Keratinocyte (primary cell): ENCODE measurements at regions not wholly inside any gene's neighbourhood (a gene's known extent, or its start where the extent isn't known, plus 50 kb on each side); places are given as distances from the start of the nearest gene placed in this dataset.

ENCODE experiments used
- DNase-seq: peaks from one replicate; pipeline ENCODE4 v3.0.0-alpha.2; 2011; ENCODE audit warnings: low read depth, missing footprints, low spot score
- FAIRE-seq: peaks from 2 replicates; lab custom pipeline; 2011; peaks lifted over from hg19 to GRCh38; lab: Jason Lieb, UNC
- H2AFZ ChIP-seq: 2 replicates; pipeline ENCODE4 v1.6.0; 2012; ENCODE audit warnings: low read length, control low read depth, inconsistent platforms; ENCODE audit not compliant: control insufficient read depth
- H3K27ac ChIP-seq: 2 replicates; pipeline ENCODE4 v1.5.1; 2011; ENCODE audit warnings: low read length; ENCODE audit not compliant: control insufficient read depth, insufficient read depth
- H3K27me3 ChIP-seq: 3 replicates; pipeline ENCODE4 v1.6.0; 2011; ENCODE audit warnings: low read length; ENCODE audit not compliant: control insufficient read depth, insufficient read depth; ENCODE audit errors: extremely low read depth
- H3K36me3 ChIP-seq, 2 experiments: 2 replicates in 1 of 2; 3 replicates in 1 of 2; pipeline ENCODE4 v1.5.1; 2011; ENCODE audit warnings: low read length in 2 of 2, mild to moderate bottlenecking in 1 of 2; ENCODE audit not compliant: control insufficient read depth in 2 of 2, insufficient read depth in 2 of 2; ENCODE audit errors: extremely low read depth in 1 of 2
- H3K4me1 ChIP-seq: 3 replicates; pipeline ENCODE4 v1.5.1; 2011; ENCODE audit warnings: low read length; ENCODE audit not compliant: control insufficient read depth, insufficient read depth; ENCODE audit errors: extremely low read depth
- H3K4me2 ChIP-seq: 3 replicates; pipeline ENCODE4 v1.6.0; 2011; ENCODE audit warnings: low read depth, low read length; ENCODE audit not compliant: control insufficient read depth, insufficient read depth; ENCODE audit errors: extremely low read depth
- H3K4me3 ChIP-seq, 3 experiments: fragments of 200-600 bp in 1 of 3; sonication (generic) in 1 of 3; 2 replicates in 2 of 3; 3 replicates in 1 of 3; pipeline ENCODE4 v1.5.1; 2011 to 2016; ENCODE audit warnings: low read length in 3 of 3, mild to moderate bottlenecking in 3 of 3, control low read depth in 2 of 3, inconsistent platforms in 1 of 3, low read depth in 1 of 3, mixed read lengths in 1 of 3, mixed run types in 1 of 3, moderate library complexity in 1 of 3; ENCODE audit not compliant: control insufficient read depth in 2 of 3, insufficient read depth in 2 of 3; ENCODE audit errors: extremely low read depth in 1 of 3
- H3K79me2 ChIP-seq: 2 replicates; pipeline ENCODE4 v1.6.0; 2012; ENCODE audit warnings: low read length; ENCODE audit not compliant: control insufficient read depth, insufficient read depth
- H3K9ac ChIP-seq: 3 replicates; pipeline ENCODE4 v1.6.0; 2011; ENCODE audit warnings: low read length; ENCODE audit not compliant: control insufficient read depth, insufficient read depth; ENCODE audit errors: extremely low read depth
- H3K9me1 ChIP-seq: 3 replicates; pipeline ENCODE4 v1.6.0; 2011; ENCODE audit warnings: low read length; ENCODE audit not compliant: control insufficient read depth, insufficient read depth; ENCODE audit errors: extremely low read depth
- H3K9me3 ChIP-seq: 2 replicates; pipeline ENCODE4 v1.5.1; 2012; ENCODE audit warnings: low read depth, low read length; ENCODE audit not compliant: control insufficient read depth
- H4K20me1 ChIP-seq: 3 replicates; pipeline ENCODE4 v1.6.0; 2011; ENCODE audit warnings: low read length; ENCODE audit not compliant: control insufficient read depth, insufficient read depth; ENCODE audit errors: extremely low read depth
- EZH2 ChIP-seq: IDR thresholded peaks from one replicate; pipeline ENCODE4 v1.6.1; 2012; ENCODE audit warnings: inconsistent platforms, mild to moderate bottlenecking, low read length, moderate library complexity
- dilution Hi-C: fragments of 300-500 bp; cut with MboI; formaldehyde crosslinking; loops from one replicate; pipeline ENCODE4 v1.7.0; 2020; ENCODE audit warnings: low sequenced_read_pairs; ENCODE audit not compliant: extremely low pct_ligation_motif_present
- TF ChIP-seq, protein P1 (sequence below), 3 experiments: IDR thresholded peaks in 1 of 3; conservative IDR thresholded peaks in 1 of 3; optimal IDR thresholded peaks in 1 of 3; 2 replicates in 2 of 3; 3 replicates in 1 of 3; pipeline versions ENCODE3 to v1.5.1; 2011; ENCODE audit warnings: low read length in 3 of 3, mild to moderate bottlenecking in 3 of 3, moderate library complexity in 2 of 3, control low read depth in 1 of 3, inconsistent platforms in 1 of 3; ENCODE audit not compliant: insufficient read depth in 2 of 3; ENCODE audit errors: extremely low read depth in 1 of 3

GRCh38 chr5:74476819-74477453 lies 163.6 kb downstream of the ENC1 start:
- Histone ChIP-seq H3K4me1 (no peaks in the 10 kb centered on the region), H3K9ac (no peak overlapping the region), H3K9me1 (no peaks in the 10 kb centered on the region), H3K27me3 (no peaks in the 10 kb centered on the region), H3K36me3 (no peaks in the 10 kb centered on the region), H3K4me2 (no peak overlapping the region), H4K20me1 (no peaks in the 10 kb centered on the region), H3K79me2 (no peaks in the 10 kb centered on the region), H3K4me3 (no peak overlapping the region), H3K27ac (no peak overlapping the region), H3K9me3 (no peaks in the 10 kb centered on the region), H2AFZ (no peak overlapping the region)
- DNase-seq (no peak), FAIRE-seq (no peak)
- dilution Hi-C loops, result no loop called here
- TF ChIP-seq, protein P1, sequence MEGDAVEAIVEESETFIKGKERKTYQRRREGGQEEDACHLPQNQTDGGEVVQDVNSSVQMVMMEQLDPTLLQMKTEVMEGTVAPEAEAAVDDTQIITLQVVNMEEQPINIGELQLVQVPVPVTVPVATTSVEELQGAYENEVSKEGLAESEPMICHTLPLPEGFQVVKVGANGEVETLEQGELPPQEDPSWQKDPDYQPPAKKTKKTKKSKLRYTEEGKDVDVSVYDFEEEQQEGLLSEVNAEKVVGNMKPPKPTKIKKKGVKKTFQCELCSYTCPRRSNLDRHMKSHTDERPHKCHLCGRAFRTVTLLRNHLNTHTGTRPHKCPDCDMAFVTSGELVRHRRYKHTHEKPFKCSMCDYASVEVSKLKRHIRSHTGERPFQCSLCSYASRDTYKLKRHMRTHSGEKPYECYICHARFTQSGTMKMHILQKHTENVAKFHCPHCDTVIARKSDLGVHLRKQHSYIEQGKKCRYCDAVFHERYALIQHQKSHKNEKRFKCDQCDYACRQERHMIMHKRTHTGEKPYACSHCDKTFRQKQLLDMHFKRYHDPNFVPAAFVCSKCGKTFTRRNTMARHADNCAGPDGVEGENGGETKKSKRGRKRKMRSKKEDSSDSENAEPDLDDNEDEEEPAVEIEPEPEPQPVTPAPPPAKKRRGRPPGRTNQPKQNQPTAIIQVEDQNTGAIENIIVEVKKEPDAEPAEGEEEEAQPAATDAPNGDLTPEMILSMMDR (optimal IDR thresholded peaks at IDR 0.05 in 1 of 3, IDR thresholded peaks at IDR 0.05 in 1 of 3, conservative IDR thresholded peaks at IDR 0.05 in 1 of 3; ENCODE audit: extremely low read depth in 1 of 3, insufficient read depth in 2 of 3, low read length in 3 of 3), result no peak
- TF ChIP-seq EZH2, result no peak

DNA sequence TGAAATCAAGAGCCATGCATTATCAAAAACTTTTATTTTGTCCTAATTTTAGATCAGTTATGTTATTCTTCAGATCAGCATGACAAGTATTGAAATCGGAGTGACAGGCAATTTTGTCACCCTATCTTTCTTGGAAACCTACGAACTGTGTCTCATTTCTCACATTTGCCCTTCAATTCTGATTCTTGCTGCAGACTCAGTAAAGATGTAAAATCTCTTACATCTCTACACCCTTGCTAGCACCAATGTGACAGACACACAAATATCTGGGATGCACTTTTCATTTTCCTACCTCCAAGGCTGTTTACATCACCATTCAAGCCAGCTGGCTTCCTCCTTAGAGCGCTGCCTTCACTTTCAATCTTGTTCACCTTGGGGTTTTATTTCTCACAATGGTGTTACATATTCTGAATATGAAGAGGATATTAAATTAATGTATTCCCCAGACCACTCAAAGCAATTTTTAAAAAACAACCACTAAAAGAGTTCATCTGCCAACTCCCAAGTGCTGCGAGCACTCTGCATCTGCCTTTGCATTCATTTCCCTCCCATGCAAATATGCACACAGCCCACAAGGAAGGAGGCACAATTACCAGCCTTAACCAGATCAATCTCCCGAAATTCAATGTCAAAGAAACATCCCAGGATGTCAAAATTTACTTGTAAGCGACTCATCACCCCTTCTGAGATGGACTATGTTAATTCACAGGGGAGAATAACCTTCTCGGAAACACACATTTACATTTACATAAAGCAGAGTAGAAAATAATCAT lies 164.3 kb downstream of the ENC1 start:
- no peaks in the 10 kb centered on the region for H3K9me3 ChIP-seq
- no peaks in the 10 kb centered on the region for H3K36me3 ChIP-seq
- FAIRE-seq (no peak), DNase-seq (no peak)
- TF ChIP-seq, protein P1 (optimal IDR thresholded peaks at IDR 0.05 in 1 of 3, IDR thresholded peaks at IDR 0.05 in 1 of 3, conservative IDR thresholded peaks at IDR 0.05 in 1 of 3; ENCODE audit: extremely low read depth in 1 of 3, insufficient read depth in 2 of 3, low read length in 3 of 3), result no peak
- TF ChIP-seq EZH2, result no peak
- no peak overlapping the region for H3K4me2 ChIP-seq
- dilution Hi-C loops, result no loop called here
- no peaks in the 10 kb centered on the region for H4K20me1 ChIP-seq
- no peak overlapping the region for H3K27ac ChIP-seq
- H3K4me3 ChIP-seq, result no peak overlapping the region
- H2AFZ ChIP-seq, result no peak overlapping the region
- H3K79me2 ChIP-seq, result no peaks in the 10 kb centered on the region
- H3K27me3 ChIP-seq, result no peaks in the 10 kb centered on the region
- no peaks in the 10 kb centered on the region for H3K9me1 ChIP-seq
- H3K4me1 ChIP-seq, result no peaks in the 10 kb centered on the region
- H3K9ac ChIP-seq, result no peak overlapping the region
